Cardiac septum (tissue), 1 donor: ENCODE measurements at regions not wholly inside any gene's neighbourhood (a gene's known extent, or its start where the extent isn't known, plus 50 kb on each side); places are given as distances from the start of the nearest gene placed in this dataset.

Source experiments
- DNase-seq: peaks from one replicate; pipeline ENCODE4 v3.0.0-alpha.2; 2020; ENCODE audit warnings: low spot score
- intact Hi-C: fragments of 100-400 bp; cut with DNase I; formaldehyde crosslinking; loops from one replicate; pipeline ENCODE4 v1.14.0; 2022
- donor health status: DM: no; HTN: no; CAD: no.

DNA sequence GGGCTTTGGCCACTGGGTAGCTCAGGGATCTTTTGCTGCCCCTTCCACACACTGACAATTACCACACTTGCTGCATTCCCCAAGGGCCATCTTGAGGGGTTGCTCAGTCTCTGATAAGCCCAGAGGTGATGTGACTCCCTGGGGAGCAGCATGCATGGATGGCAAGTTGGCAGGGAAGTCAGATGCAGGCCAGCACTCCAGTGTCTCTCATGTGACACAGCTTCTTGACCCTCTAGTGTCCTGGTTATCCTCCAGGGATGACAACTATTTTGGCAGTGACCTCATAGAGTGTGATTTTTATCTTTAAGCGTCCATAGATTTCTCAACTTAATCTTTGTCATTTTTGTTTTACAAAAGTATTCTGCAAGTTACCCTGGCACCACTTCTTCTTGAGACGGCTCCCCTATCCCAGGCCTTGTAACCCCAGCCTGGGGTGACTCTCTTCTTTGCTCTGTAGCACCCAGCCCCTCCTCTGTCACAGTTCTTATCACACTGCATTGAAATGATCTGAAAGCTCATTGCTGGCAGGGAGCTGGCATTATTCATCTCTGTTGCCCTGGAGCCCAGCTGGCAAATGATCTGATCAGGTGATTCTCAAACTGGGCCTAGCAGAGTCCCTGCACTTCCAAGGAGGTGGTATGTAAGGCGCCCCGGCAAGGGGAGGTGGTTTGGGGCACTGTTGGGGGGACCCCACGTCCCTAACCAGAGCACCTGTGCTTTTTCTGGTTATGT is 72.6 kb downstream of the TENT5C start:
- DNase-seq: no peak
- intact Hi-C loops: loop anchor here (10.0 kb wide), 1 partner anchor 76 kb away; no protein-coding TSS in a partner anchor

GRCh38 chr1:117679299-117679698 is 73.5 kb downstream of the TENT5C start:
- no peak for DNase-seq
- intact Hi-C loops: loop anchor here (10.0 kb wide), 1 partner anchor 76 kb away; no protein-coding TSS in a partner anchor

- no peak for DNase-seq
- intact Hi-C loops: loop anchor here (10.0 kb wide), 1 partner anchor 75 kb away; no protein-coding TSS in a partner anchor
Observed at GRCh38 chr1:117679868-117680267, 74.0 kb downstream of the TENT5C start.

- no peak for DNase-seq
- intact Hi-C loops: no loop called here
Observed at GRCh38 chr1:117680316-117681002, 74.6 kb downstream of the TENT5C start.

DNA sequence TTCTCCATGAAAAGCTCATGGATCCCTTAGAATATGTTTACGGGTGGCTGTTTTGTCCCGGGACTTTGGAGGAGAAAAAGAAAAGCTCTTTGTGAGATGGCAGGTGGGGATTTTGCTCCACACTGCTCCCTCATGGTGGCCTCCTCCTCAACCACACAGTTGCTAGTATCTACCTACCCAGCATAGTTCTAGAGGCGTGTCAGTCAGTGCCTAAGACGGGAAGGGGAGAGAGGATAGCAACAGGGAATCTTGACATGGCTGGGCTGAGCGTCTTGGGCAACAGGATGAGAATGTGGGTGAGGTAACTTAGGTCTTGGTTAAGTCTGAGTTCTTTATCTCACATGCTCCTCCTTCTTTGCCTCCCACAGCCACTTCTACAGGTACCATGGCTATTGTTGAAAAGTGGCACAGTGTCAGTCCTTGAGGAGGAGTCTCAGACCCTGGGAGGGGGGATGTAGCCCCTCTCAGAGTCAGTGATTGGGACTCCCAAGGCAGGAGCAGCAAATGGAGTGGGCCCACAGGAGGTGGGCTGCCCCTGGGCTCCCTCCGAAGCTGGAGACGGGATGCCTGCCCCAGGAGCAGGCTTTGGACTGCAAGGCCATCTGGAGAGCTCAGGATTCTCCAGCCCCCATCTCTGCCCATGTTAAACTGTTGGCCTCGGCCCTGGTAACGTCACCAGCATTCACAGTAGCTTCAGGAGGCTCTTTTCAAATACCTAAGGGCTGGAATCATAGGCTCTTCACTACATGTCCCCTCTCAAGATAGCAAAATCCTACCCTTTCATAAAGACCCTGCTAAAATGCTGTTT is 75.4 kb downstream of the TENT5C start:
- intact Hi-C loops: no loop called here
- DNase-seq: no peak

GRCh38 chr1:117681901-117682250 is 76.0 kb downstream of the TENT5C start:
- DNase-seq: no peak
- intact Hi-C loops: no loop called here

- DNase-seq: no peak
- intact Hi-C loops: no loop called here
Observed at GRCh38 chr1:117682372-117682771, 76.5 kb downstream of the TENT5C start.

- DNase-seq: no peak
- intact Hi-C loops: no loop called here
Observed at GRCh38 chr1:117683571-117684285, 77.9 kb downstream of the TENT5C start.

DNA sequence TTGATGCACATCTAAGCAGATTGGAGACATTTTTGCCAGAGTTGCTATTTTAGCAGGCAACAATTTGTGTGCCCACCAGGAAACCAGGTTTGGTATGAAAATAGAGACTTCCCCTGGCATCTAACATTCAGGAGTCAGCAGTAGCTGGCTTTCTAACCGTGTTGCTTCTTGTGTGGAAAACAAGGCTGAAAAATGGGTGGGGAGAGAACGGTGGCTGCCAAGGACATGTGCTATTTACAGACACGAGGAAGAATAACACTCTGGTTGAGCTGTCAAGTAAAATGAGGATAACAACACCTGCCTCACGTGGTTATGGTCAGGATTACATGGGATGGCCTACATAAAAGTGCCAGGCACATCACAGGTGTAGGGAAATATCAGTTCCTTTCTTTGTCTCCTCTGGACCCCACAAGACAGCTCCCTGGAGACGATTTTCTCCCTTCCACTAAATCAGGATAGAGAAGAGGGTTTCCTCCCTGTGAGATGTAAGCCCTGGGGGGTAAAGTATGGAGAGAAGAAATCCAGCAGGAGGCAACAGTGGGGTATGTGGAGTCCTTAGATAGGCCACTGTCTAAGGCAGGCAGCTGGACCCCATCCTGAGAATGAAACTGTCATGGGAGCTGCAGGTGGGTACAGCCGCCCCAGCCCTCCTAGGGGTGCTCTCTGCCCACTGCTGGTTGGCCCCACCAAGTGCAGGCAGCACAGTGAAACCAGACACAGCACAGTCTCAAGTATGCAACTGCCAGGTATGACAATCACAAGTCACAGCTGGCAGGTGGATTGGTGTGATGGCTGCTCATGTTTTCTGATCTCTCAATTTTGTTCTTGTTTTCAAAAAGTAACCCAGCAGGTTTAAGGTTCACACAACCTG is 80.3 kb downstream of the TENT5C start:
- DNase-seq: no peak

GRCh38 chr1:117686907-117687306 is 81.1 kb downstream of the TENT5C start:
- intact Hi-C loops: no loop called here
- DNase-seq: no peak

More for the DNA sequence above, 80.3 kb downstream of the TENT5C start:
- intact Hi-C loops: no loop called here

- DNase-seq: no peak
- intact Hi-C loops: no loop called here
Observed at GRCh38 chr1:117689997-117690625, 84.3 kb downstream of the TENT5C start.

GRCh38 chr1:117691942-117692341 is 86.1 kb downstream of the TENT5C start:
- intact Hi-C loops: no loop called here

GRCh38 chr1:117694543-117694942 is 88.7 kb downstream of the TENT5C start:
- DNase-seq: no peak
- intact Hi-C loops: no loop called here

More at GRCh38 chr1:117691942-117692341, 86.1 kb downstream of the TENT5C start:
- DNase-seq: no peak

GRCh38 chr1:117695796-117696490 is 90.1 kb downstream of the TENT5C start:
- no peak for DNase-seq
- intact Hi-C loops: no loop called here

DNA sequence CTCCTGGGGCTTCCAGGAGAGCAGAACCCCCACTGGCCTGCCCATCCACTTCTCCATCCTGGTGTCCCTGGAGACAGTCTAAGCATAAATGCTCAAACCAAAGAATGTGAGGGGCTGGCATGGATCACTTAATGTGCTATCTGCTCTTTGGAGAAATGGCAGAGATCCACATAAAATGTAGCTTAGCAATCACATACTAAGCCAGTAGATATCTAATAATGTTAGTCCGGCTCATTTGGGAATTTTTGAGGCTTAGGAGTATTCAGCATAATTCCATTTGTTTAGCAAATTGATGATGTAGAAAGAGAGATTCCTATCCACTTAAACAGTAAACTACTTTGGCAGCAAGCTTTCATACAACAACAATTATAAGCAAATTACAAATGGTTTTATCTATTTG is 90.7 kb downstream of the TENT5C start:
- intact Hi-C loops: no loop called here
- no peak for DNase-seq

- no peak for DNase-seq
- intact Hi-C loops: no loop called here
Observed at GRCh38 chr1:117697220-117697781, 91.5 kb downstream of the TENT5C start.

DNA sequence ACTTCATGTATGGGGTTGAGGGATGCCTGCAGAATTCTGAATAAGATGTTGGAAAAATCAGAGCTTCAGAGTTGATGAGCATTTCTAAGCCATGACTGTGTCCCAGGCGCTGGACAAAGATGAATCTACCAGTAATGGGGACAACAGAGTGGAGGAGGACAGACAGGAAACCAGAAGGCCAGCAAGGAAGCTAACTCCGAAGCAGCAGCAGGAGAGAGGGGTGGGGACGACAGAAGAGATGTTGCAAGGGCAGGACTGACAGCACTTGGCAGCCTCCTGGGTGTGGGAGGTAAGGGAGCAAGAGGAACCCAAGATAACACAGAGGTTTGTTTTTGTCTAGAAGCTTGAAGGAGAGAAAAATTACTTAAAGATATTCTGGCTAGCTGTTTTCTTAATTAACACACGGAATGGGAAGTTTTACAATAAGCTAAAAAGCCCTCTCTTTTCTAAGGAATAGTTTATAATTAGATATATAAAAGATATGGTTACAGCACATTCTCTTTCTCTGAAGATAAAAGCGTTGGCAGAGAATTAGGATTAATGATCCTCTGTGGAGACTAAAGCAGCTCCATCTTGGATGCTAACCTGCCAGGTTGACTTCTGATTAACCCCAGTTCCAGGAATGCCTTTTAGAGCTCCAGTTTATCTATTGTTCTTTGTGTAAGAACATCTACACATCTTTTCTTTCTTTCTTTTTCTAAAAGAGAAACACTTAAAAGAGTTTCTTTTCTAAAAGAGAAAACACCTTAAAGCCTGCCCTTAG is 92.7 kb downstream of the TENT5C start:
- intact Hi-C loops: no loop called here
- no peak for DNase-seq
